GM18858 (cell line): ENCODE measurements at regions not wholly inside any gene's neighbourhood (a gene's known extent, or its start where the extent isn't known, plus 50 kb on each side); places are given as distances from the start of the nearest gene placed in this dataset.
"Not testable (repeated sequence)": the region's sequence is repeated elsewhere in the genome, so short reads cannot be mapped to it uniquely, and the experiment has no call there.

Experiments
- ATAC-seq: cut with Tn5 transposase; IDR thresholded peaks from one replicate; pipeline ENCODE4 v1.9.1; 2021; ENCODE audit not compliant: unreplicated experiment

- ATAC-seq = no peak
Measured at GRCh38 chr3:80006315-80006714, 238.5 kb upstream of the ROBO1 start.

GRCh38 chr3:80000022-80000421 is 232.2 kb upstream of the ROBO1 start:
- ATAC-seq = no peak

GRCh38 chr3:79994397-79994796 is 226.6 kb upstream of the ROBO1 start:
- ATAC-seq = peak; percentile 54

GRCh38 chr3:79986338-79986737 is 218.5 kb upstream of the ROBO1 start:
- ATAC-seq = no peak

GRCh38 chr3:79985816-79986215 is 218.0 kb upstream of the ROBO1 start:
- no peak for ATAC-seq

- ATAC-seq = no peak
Measured at GRCh38 chr3:79983118-79983517, 215.3 kb upstream of the ROBO1 start.

- no peak for ATAC-seq
Measured at GRCh38 chr3:79979990-79980389, 212.2 kb upstream of the ROBO1 start.

- ATAC-seq = no peak
Measured at GRCh38 chr3:79976466-79976865, 208.7 kb upstream of the ROBO1 start.

GRCh38 chr3:79973917-79974595 is 206.3 kb upstream of the ROBO1 start:
- ATAC-seq = no peak

- ATAC-seq = no peak
Measured at GRCh38 chr3:79973482-79973881, 205.7 kb upstream of the ROBO1 start.

GRCh38 chr3:79968418-79968817 is 200.6 kb upstream of the ROBO1 start:
- ATAC-seq = no peak

GRCh38 chr3:79960594-79960993 is 192.8 kb upstream of the ROBO1 start:
- no peak for ATAC-seq

- ATAC-seq = no peak
Measured at GRCh38 chr3:79957066-79957465, 189.3 kb upstream of the ROBO1 start.

GRCh38 chr3:79954756-79955155 is 187.0 kb upstream of the ROBO1 start:
- peak; percentile 49 for ATAC-seq

GRCh38 chr3:79953591-79954101 is 185.8 kb upstream of the ROBO1 start:
- ATAC-seq = no peak

GRCh38 chr3:79951426-79951825 is 183.6 kb upstream of the ROBO1 start:
- ATAC-seq = not testable (repeated sequence)

- ATAC-seq = no peak
Measured at GRCh38 chr3:79947957-79948356, 180.2 kb upstream of the ROBO1 start.

GRCh38 chr3:79947469-79947868 is 179.7 kb upstream of the ROBO1 start:
- no peak for ATAC-seq

GRCh38 chr3:79937567-79937966 is 169.8 kb upstream of the ROBO1 start:
- no peak for ATAC-seq

GRCh38 chr3:79930196-79930595 is 162.4 kb upstream of the ROBO1 start:
- ATAC-seq = no peak

- ATAC-seq = no peak
Measured at GRCh38 chr3:79928687-79929408, 161.1 kb upstream of the ROBO1 start.

GRCh38 chr3:79926522-79926921 is 158.7 kb upstream of the ROBO1 start:
- ATAC-seq = no peak
